A204.1 (cell line): ENCODE measurements at regions not wholly inside any gene's neighbourhood (a gene's known extent, or its start where the extent isn't known, plus 50 kb on each side); places are given as distances from the start of the nearest gene placed in this dataset.

Experiments used
- FAIRE-seq: peaks from 2 replicates; lab custom pipeline; 2012; peaks lifted over from hg19 to GRCh38; lab: Jason Lieb, UNC

DNA sequence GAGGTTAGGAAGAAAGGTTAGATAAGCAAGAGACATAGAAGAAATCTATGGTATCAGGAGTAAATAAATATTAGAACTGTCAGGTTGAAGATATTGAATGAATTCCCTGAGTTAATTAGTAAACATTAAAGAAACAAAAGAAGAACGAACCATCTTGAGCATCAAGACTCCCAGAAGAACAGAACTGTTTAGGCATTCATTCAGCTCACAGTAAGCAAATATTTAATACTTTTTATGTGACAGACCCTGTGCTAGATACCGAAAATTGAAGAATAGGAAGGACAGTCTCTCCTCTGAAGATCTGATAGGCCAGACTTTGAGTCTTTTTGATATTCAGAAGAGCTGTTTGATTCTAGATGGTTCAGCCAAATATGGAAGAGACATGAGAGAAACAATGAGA is 731.5 kb downstream of the XPNPEP1 start:
- FAIRE-seq = no peak

DNA sequence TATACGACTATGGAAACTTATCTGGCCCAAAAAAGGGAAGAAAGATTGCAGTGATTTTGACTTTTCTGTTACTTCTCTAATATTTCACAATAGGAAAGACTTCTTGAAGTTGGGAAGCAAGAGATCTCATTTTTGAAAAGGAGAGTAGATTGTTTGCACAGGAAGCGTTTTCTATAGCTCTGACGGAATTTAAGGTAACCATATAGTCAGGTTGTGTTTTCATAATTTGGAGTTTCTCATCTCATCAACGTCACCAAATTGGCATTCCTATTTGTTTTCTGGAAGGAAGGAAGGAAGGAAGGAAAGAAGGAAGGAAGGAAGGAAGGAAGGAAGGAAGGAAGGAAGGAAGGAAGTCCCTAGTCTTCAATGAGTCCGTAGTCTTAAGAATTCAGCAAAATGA is 732.0 kb downstream of the XPNPEP1 start:
- no peak for FAIRE-seq

DNA sequence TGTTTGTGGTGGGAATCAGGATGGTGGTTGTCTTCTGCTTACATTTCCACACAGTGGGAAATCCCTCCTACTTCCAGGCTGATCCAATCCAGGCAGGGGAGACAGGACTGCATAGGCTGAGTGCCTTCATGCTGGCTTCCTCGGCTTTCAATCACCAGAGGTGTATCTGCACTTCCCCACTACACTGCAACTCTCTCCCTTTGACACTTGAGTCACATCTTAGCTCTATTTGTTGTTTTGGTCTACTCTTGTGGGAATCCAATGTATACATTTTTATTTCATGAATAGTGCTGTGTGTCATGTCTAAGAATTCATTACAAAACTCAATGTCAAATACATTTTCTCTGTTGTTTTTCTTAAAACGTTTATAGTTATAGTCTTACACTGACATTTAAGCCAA is 735.6 kb downstream of the XPNPEP1 start:
- no peak for FAIRE-seq

DNA sequence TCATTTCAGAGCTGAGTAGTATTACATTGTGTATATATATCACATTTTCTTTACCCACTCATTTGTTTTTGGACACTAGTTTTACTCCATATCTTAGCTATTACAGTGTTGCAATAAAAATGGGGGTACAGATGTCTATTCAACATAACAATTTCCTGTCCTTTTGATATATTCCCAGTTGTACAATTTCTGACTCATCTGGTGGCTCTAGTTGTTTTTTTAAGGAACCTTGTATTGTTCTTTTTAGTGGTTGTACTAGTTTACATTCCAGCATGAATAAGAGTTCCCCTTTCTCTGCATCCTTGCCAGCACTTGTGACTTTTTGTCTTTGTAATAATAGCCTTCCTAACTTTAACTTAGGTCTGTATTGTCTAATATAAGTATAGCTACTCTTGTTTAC is 739.9 kb downstream of the XPNPEP1 start:
- no peak for FAIRE-seq

DNA sequence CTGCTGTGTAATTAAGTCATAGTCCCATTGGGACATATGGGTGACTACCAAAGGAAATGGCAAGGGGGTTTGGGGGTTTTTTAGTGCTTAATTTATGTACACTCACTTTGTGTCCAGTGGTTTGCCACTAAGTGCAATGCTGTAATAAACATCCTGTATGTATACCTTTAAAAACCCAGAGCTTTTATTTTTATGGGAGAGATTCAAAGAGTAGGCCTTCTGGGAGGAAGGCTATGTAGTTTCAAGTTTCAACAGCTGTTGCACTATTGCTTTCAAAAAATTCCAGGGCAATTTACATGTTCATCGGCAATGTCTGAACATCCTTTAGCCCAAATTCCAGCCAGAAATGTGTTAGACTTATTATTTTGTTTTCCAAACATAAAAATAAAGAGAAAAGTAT is 744.7 kb downstream of the XPNPEP1 start:
- no peak for FAIRE-seq

DNA sequence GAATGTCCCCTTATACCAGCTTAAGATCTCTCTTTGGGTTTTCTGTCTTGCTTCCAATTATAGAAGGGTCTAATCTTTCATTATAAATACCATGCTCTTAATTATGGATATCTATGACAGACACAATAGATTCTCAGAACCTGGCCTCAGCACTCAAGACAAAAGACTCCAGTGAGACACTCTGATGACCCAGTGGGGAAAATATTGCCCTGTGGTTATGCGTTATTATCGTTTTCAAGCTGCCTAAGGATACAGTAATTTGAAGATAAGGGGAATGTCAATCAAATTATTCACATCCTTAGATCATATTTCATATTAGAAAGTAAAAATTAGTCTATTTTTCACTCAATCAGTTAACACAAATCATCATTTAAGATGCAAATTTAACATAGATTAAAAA is 748.8 kb downstream of the XPNPEP1 start:
- no peak for FAIRE-seq

DNA sequence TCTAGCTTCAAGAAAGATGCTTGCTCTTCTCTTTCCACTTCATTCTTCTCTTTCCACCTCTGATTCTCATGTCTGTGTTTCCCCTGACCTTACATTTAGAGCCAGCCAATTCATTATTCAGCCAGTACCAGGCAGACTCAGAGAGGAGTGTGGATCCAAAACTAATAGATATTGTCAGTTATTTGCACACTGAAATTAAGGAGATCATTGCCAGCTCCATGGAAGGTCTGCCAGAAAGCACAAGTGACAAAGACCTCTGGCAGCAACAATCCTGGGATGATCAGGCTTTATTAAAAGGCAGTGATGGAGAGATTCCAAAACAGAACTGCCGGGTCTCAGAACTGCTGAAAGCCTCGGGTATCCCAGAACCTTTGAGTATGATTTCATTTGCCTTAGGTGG is 749.4 kb downstream of the XPNPEP1 start:
- FAIRE-seq = no peak

DNA sequence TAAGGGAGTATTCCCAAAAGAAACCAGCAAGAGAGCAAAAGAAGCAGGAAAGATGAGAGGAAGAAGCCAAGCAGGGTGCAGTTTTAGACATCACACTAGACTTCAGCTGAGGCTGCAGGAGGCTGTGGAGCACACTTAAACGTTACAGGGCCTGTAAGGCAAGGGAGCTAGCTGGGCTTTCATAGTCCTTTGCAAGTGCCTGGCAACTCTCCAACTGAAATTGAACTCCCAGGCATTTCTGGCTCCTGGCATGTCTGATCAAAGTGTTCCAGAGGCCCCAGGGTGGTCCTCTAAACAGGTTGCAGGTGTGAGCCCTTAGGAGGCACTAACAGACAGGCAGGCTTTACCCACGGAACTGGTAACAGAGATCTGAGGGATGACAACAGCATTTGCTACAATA is 750.2 kb downstream of the XPNPEP1 start:
- no peak for FAIRE-seq

DNA sequence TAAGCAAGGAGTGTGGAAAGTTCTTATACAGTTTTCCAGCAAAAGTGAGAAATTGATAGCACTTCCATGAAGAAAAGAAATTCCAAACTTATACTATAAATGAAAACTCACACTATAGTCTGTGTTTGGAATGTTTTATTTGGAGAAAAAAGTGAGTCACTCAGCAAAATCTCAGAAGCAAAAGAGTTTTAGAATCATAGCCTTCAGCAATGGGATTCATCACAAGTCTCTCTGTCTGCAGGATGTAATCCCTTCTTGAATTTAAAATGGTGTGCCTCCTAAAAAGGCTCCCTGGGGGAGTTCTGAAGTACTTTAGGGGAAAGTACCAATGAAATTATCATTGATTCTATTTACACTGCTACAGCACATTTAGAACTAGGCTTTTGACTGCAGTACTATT is 756.4 kb downstream of the XPNPEP1 start:
- FAIRE-seq = no peak

DNA sequence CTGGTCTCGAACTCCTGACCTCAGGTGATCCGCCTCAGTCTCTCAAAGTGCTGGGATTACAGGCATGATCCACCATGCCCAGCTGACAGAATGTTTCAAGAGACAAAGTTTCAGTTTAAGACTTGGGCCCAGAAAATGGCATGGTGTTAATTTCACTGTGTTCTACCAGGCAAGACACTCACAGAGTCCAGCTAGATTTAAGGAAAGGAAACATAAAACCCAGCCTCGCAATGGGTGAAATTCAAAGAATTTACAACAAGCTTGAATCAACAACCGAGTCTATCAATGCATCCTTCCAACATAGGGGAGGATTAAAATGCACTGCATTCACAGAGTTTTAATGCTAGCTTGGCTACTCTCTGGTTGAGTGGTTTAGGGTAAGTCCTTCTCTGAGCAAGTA is 764.0 kb downstream of the XPNPEP1 start:
- no peak for FAIRE-seq

DNA sequence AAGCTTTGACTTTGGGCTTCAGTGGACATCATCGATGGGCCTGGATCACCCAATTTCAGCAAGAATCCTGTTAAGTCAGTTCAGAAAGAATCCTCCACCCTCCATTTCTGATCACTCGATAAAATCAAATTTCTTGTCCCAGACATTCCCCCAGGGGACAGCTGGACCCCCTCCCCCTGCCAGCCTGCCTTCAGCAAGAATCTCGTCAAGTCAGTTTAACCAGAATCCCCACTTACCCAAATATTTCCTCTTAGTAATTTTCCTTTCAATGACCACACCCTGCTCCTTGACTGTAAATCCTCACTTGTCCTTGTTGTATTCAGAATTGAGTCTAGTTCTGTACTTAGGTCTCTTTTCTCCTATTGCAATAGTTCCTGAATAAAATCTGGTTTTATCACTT is 766.9 kb downstream of the XPNPEP1 start:
- no peak for FAIRE-seq

DNA sequence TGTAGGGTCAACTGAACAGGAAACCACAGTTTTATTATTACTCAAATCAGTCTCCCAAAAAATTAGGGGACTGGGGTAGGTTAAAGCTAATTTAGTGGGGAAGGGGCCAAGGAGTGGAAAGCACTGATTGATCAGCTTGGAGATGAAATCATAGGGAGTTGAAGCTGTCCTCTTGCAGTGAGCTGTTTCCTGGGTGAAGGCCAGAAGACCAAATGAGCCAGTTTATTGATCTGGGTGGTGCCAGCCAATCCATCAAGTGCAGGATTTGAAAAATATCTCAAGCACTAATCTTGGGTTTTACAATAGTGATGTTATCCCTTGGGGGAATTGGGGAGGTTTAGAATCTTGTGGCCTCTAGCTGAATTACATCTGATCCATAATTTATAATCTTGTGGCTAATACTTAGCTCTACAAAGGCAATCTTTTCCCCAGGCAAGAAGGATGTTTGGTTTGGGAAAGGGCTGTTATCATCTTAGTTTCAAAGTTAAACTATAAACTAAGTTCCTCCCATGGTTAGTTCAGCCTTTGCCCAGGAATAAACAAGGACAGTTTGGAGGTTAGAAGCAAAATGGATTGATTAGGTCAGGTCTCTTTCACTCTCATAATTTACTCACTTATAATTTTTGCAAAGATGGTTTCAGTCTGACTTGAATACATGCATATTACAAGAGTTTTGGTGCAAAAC is 773.5 kb downstream of the XPNPEP1 start:
- FAIRE-seq = no peak

DNA sequence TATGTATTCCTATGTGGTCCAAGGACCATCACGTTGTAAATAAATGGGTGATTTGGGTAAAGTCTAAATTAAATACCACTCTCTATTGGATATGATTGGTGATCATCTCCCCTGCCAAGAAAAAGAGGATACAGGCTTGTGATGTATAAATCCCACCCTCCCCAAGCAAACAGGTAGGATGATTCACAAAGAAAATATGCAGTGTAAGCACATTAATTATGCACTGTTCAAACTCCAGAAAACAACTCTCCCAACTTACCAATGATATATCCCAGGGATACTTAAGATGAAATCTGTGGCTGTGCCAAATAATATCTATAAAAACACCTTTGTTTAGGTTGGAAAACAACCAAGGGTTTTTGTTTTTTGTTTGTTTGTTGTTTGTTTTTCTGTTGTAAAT is 795.9 kb downstream of the XPNPEP1 start:
- no peak for FAIRE-seq

DNA sequence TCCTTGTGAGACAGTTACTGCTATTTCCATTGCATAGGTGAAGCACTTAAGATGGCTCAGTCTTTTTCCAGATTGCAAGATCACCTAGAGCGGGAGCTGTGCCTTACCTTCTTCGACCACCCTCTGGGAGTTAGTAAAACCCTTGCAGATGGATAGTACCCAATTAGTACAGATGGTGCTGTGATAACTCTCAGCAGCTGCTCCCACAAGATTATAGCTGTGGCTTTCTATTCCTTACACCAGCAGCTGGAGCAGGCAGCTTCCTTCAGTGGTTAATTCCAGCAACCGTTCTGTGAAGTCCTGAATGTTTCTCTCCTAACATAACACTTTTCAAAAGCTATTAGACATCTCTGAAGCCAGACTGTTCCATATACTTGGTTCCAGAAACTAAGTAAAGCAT is 796.8 kb downstream of the XPNPEP1 start:
- FAIRE-seq = no peak

DNA sequence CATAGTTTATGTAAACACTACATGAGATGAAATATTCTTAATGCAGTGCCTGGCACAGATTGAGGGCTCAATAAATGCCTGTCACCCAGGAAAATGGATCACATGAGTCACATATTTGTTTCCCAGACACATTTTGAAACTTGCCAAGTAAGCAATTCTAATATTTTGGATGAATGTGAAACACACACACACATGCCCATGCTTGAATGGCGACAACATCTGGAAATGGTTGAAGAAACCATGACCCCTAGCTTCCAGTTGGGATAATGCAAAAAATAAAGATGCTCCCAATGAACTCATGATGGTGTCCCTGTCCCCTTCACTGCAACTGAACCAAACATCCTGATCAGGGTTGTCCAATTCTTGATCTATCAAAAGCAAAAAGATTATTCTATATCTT is 797.3 kb downstream of the XPNPEP1 start:
- no peak for FAIRE-seq

DNA sequence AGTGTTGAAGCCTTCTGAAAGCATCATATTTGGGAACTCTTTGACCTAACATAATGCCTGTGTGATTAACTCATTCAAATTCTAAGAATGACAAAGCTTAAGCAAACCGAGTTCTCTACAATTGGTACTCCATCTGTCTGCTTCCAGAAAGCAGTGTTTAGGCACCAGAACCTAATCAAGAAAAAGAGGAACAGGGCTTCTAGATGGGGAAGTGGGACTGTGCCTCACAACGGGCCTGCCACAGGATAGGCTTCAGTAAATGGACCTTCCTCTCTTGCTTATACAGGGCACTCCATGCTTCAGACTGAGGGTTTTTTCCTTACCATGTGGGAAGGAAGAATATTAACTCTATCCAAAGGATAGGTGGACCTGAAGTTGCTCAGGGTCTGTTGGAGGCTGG is 808.1 kb downstream of the XPNPEP1 start:
- no peak for FAIRE-seq

DNA sequence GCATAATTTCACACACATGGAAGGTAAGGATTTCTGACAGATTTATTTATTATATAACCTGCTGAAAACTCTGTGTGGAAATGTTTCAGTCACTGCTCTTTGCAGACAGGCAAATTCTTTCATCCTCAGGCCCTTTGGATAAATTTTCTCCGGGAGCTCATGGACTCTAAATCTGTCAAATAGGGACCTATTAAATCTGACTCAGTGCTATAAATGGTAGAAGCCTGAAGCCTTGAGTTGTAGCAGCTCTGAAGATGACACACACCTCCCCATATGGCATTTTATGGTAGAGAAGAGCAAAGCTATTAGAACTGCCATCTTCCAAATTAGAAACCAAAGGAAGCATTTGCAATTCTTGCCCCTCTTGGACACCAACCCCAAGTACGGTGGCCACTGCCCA is 808.7 kb downstream of the XPNPEP1 start:
- no peak for FAIRE-seq

DNA sequence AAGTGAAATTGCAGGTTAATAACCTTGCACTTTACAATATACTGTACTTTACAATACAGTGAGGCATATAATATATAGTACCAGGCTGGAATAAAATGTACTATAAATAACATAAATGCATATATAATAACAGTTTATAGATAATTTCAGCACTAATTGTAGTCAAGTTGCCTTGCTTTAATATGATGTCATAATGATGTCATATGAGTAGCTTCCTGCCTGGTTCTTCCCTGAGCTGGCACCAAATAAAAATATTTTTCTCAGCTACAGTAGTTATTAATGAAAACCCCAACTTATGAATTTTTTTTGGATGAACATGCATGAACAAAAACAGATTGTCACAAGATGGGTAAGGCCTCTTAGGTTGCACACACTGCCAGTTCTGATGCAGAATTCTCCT is 816.7 kb downstream of the XPNPEP1 start:
- FAIRE-seq = no peak

DNA sequence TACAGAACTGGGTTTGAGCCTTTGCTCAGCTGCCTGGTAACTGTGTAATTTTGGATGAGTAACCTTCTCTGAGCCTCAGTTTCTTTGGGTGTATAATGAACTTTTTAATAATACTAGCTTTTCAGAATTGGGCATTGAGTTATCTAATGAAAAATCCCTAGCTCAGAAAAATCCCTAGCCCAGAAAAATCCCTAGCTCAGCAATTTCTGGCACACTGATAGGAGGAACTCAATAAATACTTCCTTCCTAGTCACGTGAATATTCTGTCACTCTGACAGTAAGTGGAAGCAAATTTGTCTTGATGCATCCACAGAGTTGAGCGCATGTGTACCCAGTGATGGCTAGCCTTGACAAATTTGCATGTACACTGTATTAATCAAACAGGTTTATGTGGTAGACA is 817.6 kb downstream of the XPNPEP1 start:
- no peak for FAIRE-seq

DNA sequence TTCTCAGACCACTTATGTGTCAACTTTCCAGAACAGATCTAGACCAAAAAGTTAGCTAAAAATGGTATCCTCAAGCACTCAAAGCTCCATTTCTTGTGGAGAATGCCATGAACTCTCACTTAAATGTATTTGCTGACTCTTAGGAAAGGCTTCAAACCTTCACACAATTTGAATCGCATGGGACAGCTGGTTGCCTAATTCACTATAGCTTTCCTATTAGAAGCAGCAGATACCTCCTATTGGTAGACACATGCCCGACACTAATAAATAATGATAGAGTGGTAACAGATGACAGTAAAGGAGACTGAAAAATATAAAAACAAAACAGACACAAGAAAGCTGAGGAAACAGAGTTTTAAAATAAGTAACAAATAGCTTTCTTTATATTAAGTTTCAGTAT is 818.5 kb downstream of the XPNPEP1 start:
- FAIRE-seq = no peak

DNA sequence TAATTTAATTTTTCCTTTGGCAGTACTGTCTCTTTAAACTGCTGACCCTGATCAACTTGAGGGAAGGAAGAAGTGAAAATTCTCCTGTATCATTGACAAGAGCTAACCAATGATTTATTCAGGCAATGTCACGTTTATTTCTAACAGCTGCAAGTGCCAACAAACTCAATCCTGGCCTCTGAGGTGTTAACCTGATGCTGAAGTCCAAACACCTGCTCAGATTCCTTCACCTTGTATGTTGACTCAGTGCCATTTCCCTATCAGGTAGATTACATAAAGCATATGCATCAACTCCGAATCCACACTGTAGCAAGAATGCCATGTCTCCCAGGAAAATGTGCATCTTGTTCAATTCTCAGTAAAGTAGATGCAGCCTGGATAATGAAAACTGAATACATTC is 820.0 kb downstream of the XPNPEP1 start:
- FAIRE-seq = no peak

DNA sequence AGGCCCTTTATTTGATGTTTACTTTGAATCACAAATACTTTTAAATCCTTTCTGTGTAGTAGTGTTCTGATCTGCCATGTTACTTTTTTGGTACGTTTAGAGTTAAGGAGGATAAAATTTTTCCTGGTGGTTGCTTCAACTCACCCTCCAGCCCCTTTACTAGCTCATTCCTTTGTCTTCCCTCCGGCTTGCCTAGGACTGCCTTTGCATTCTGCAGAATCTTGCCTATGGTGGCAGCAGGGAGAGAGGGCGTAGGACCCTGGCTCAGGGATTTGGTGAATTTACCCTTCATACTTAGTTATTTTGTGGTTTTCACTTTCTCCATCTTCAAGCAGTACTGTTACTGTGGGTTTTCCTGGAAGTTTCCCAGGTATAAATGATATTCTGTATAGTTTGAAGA is 833.5 kb downstream of the XPNPEP1 start:
- no peak for FAIRE-seq

DNA sequence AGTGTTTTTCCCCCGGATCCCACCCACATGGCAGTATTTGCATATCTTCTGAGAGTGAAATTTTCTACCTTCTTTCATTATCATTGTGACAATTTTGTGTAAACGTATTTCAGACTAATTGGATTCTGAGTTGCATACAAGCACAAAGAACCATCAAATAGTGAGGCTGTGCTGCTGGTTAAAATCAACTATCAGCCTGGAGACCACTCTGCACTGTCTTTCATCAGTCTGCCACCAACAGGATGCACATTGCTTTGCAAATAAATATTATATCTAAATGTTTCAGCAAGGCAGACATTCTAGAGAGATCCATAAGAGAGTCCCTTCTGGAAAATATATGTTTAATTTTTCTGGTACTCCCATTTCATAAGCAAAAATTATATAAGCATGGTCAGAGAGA is 851.8 kb downstream of the XPNPEP1 start:
- FAIRE-seq = no peak

DNA sequence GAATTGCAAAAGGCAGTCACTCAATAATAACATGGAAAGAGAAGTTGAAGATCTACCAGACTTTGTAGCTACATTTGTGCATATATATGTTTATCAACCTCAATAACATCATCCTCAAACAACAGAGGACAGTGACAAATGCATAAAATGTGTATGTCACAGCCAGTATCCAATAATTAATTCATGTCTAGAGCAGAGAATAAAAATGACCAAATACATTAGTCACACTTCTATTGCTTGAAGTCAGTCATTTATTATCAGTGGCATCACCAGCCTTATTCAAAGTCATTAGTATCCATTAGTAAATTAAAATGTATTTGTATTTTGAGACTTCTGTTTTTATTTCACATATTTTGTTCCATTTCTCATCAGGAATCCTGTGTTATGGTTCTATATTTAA is 852.8 kb downstream of the XPNPEP1 start:
- FAIRE-seq = no peak

DNA sequence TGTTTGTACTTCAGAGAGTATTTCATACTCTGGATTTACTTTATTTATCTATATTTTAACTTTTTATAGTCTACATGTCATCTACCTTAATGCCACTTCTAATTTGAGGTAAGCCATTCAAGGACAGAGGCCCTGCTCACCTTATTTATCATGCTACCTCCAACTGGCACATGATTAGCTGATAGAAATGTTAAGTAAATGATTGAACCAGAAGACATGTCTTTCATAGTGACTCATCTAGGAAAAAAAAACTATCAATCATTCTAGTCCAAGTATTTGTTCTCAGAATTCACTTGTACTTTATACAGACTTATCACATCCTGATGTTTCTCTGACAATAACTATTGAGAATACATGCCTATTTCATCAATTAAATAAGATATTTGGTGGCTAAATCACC is 856.3 kb downstream of the XPNPEP1 start:
- no peak for FAIRE-seq
